ENCODE measurements at regions not wholly inside any gene's neighbourhood (a gene's known extent, or its start where the extent isn't known, plus 50 kb on each side); places are given as distances from the start of the nearest gene placed in this dataset.

DNA sequence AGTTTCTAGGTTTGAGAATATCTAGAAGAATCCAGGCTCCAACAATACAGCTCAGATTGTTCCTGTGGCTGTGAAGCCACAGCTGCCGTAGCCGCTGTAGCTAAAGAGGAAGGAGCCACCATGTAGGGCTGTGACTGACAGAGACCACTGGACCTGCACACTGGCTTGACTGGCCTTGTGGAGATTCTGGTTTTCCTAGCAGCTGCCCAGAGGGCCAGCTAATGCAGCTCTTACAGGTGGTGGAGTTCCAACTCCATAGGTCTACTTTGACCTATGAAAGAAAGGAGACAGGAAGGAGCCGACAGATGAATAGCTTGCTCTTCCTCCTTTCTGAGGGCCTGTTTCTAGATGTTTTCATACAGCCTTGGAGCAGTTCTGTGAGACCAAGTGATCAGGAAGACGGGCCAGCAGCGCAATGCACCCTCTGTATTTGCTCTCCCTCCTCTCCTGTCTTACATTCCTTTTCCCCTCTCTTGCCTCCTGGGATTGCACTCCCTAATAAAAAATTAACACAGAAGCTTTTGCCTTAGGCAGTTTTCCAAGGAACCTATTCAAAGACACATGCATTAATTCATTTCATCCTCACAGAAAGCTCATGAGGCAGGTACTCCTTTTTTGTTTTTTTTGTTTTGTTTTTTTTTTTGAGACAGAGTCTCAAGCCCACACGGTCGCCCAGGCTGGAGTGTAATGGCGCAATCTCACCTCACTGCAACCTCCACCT, 51.8 kb upstream of the MYB start:
- Mint-ChIP-seq H3K4me1 (no peaks in the 10 kb centered on the region), H3K9me3 (no peaks in the 10 kb centered on the region), H3K27me3 (ENCODE audit: insufficient read depth, low read depth) (peaks cover 4% of the 10 kb centered on the region), H3K36me3 (no peaks in the 10 kb centered on the region), H3K27ac (no peak overlapping the region), H3K4me3 (no peak overlapping the region)
- H3F3A ChIP-seq (ENCODE audit: low read depth), result no peaks in the 10 kb centered on the region
- no peaks in the 10 kb centered on the region for H3K27me3 ChIP-seq
- H3K36me3 ChIP-seq, result no peaks in the 10 kb centered on the region
- no peak overlapping the region for H2AFZ ChIP-seq (replicated peaks)
- H3K79me2 ChIP-seq (ENCODE audit: low read depth), result no peaks in the 10 kb centered on the region
- H4K20me1 ChIP-seq (ENCODE audit: low read depth), result no peaks in the 10 kb centered on the region
- H3K4me2 ChIP-seq, result no peak overlapping the region
- H3K27ac ChIP-seq, result no peak overlapping the region
- H3K4me1 ChIP-seq, result no peaks in the 10 kb centered on the region
- H3K9ac ChIP-seq, result no peak overlapping the region
- DNase-seq (ENCODE audit: low spot score), result no peak
- H3K4me3 ChIP-seq, result no peak overlapping the region
- TF ChIP-seq EZH2phosphoT487 (IDR thresholded peaks at IDR 0.05) (no peak), EZH2 (IDR thresholded peaks at IDR 0.05) (no peak)
- TF ChIP-seq, protein P1, sequence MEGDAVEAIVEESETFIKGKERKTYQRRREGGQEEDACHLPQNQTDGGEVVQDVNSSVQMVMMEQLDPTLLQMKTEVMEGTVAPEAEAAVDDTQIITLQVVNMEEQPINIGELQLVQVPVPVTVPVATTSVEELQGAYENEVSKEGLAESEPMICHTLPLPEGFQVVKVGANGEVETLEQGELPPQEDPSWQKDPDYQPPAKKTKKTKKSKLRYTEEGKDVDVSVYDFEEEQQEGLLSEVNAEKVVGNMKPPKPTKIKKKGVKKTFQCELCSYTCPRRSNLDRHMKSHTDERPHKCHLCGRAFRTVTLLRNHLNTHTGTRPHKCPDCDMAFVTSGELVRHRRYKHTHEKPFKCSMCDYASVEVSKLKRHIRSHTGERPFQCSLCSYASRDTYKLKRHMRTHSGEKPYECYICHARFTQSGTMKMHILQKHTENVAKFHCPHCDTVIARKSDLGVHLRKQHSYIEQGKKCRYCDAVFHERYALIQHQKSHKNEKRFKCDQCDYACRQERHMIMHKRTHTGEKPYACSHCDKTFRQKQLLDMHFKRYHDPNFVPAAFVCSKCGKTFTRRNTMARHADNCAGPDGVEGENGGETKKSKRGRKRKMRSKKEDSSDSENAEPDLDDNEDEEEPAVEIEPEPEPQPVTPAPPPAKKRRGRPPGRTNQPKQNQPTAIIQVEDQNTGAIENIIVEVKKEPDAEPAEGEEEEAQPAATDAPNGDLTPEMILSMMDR (IDR thresholded peaks at IDR 0.05), result no peak
- H3K9me3 ChIP-seq (ENCODE audit: low read depth), result no peaks in the 10 kb centered on the region

- no peaks in the 10 kb centered on the region for H3K79me2 ChIP-seq (ENCODE audit: low read depth)
- H3K4me3 ChIP-seq, result no peak overlapping the region
- H3K27me3 ChIP-seq, result no peaks in the 10 kb centered on the region
- H3F3A ChIP-seq (ENCODE audit: low read depth), result no peaks in the 10 kb centered on the region
- no peaks in the 10 kb centered on the region for H3K9me3 ChIP-seq (ENCODE audit: low read depth)
- no peaks in the 10 kb centered on the region for H4K20me1 ChIP-seq (ENCODE audit: low read depth)
- H3K9ac ChIP-seq, result no peak overlapping the region
- H3K36me3 Mint-ChIP-seq, result no peaks in the 10 kb centered on the region
- H3K27ac ChIP-seq, result no peak overlapping the region
- H3K27ac Mint-ChIP-seq, result no peak overlapping the region
- no peaks in the 10 kb centered on the region for H3K36me3 ChIP-seq
- H3K27me3 Mint-ChIP-seq (ENCODE audit: insufficient read depth, low read depth), result peaks cover 2% of the 10 kb centered on the region
- DNase-seq (ENCODE audit: low spot score), result no peak
- TF ChIP-seq EZH2 (IDR thresholded peaks at IDR 0.05) (no peak), EZH2phosphoT487 (IDR thresholded peaks at IDR 0.05) (no peak)
- TF ChIP-seq, protein P1 (IDR thresholded peaks at IDR 0.05), result no peak
- no peak overlapping the region for H3K4me3 Mint-ChIP-seq
- no peaks in the 10 kb centered on the region for H3K9me3 Mint-ChIP-seq
- no peak overlapping the region for H2AFZ ChIP-seq (replicated peaks)
- no peaks in the 10 kb centered on the region for H3K4me1 Mint-ChIP-seq
- no peak overlapping the region for H3K4me2 ChIP-seq
- H3K4me1 ChIP-seq, result no peaks in the 10 kb centered on the region
These were observed 52.7 kb upstream of the MYB start for GRCh38 chr6:135128268-135128914.

GRCh38 chr6:135126729-135127128, 54.4 kb upstream of the MYB start:
- Histone ChIP-seq H4K20me1 (ENCODE audit: low read depth) (no peaks in the 10 kb centered on the region), H3K4me3 (no peak overlapping the region), H3K4me2 (no peak overlapping the region), H3K4me1 (no peaks in the 10 kb centered on the region), H3K36me3 (no peaks in the 10 kb centered on the region), H3K79me2 (ENCODE audit: low read depth) (no peaks in the 10 kb centered on the region), H3K9me3 (ENCODE audit: low read depth) (no peaks in the 10 kb centered on the region), H2AFZ (replicated peaks) (no peak overlapping the region), H3K9ac (no peak overlapping the region), H3F3A (ENCODE audit: low read depth) (no peaks in the 10 kb centered on the region), H3K27ac (no peak overlapping the region), H3K27me3 (no peaks in the 10 kb centered on the region)
- H3K27ac Mint-ChIP-seq, result no peak overlapping the region
- no peak for TF ChIP-seq EZH2phosphoT487 (IDR thresholded peaks at IDR 0.05)
- TF ChIP-seq, protein P1 (IDR thresholded peaks at IDR 0.05), result no peak
- TF ChIP-seq EZH2 (IDR thresholded peaks at IDR 0.05), result no peak
- H3K36me3 Mint-ChIP-seq, result no peaks in the 10 kb centered on the region
- H3K27me3 Mint-ChIP-seq (ENCODE audit: insufficient read depth, low read depth), result no peaks in the 10 kb centered on the region
- no peaks in the 10 kb centered on the region for H3K9me3 Mint-ChIP-seq
- H3K4me1 Mint-ChIP-seq, result no peaks in the 10 kb centered on the region
- no peak overlapping the region for H3K4me3 Mint-ChIP-seq
- no peak for DNase-seq (ENCODE audit: low spot score)

All from neural progenitor cell (in vitro differentiated cells).